ENCODE measurements at regions not wholly inside any gene's neighbourhood (a gene's known extent, or its start where the extent isn't known, plus 50 kb on each side); places are given as distances from the start of the nearest gene placed in this dataset.
A peak's percentile ranks its signal among the peaks of the same experiment; 100 is the strongest.
"Not testable (repeated sequence)": the region's sequence is repeated elsewhere in the genome, so short reads cannot be mapped to it uniquely, and the experiment has no call there.

DNA sequence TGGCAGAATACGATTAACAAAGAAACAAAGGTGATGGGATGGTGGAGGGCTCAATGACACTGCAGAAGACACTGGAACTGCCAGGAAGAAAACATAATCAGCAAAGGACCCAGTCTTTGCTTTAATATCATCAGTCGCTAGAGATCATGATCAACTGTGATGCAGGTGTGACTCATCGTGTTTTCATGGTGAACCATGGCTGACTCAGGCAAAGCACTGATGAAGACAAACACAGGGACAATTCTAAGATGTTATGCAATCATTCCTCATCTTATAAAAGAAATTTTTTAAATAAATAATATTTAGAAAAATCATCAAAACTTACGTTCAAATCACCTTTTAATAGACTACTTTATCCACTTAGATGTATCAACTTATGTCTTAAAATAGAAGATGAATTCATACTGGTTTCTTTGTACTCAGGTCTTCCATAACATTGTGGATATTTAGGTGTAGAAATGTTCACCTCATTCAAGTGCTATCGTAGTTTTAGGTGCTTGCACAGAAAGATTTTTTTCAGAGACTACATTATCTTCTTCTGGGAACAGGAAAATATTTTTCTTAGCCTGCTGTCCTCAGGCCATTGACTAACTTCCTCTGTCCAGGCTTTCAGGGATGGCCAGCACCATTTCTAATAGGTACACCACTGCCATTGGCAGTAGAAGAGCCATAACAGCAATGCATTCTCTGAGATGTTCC is 673.4 kb upstream of the MEF2C start:
- DNase-seq (ENCODE audit: low read depth), result peak; percentile 41

DNA sequence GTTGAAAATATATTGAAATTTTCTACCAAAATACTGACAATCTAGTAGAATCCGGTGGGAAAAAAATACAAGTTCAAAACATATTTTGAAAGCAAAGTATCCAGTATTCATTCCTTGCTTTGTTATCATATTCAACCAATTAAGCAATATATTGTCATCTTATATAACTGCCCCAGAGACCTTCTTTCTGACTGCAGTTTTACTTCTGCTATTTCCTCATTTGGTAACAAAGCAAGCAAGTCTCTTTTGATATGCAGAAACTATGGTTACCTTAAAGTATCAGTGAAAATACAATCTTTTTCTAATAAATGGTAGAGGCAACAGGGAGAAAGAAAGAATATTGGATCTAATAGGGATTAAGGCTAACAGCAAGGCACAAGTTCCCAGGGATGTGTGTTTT is 663.7 kb upstream of the MEF2C start:
- DNase-seq (ENCODE audit: low read depth), result no peak

DNA sequence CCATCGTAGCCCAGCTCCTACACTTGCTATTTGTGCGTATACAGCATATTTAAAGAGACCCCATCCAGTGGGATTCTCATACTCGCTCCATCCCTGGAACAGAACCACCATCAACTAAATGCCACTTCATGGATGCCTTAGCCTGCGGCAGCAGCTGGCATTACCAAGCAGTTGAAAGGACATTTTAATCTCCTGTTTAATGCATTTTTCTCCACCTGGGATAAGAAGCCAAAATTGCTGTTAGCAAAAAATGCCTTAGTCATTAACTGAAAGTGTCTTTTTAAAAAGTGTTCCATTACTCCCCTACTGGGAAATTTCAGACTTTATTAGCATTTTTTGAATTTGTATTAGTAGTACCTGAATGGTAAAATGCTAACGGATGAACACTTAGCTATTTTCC is 662.6 kb upstream of the MEF2C start:
- DNase-seq (ENCODE audit: low read depth), result no peak

DNA sequence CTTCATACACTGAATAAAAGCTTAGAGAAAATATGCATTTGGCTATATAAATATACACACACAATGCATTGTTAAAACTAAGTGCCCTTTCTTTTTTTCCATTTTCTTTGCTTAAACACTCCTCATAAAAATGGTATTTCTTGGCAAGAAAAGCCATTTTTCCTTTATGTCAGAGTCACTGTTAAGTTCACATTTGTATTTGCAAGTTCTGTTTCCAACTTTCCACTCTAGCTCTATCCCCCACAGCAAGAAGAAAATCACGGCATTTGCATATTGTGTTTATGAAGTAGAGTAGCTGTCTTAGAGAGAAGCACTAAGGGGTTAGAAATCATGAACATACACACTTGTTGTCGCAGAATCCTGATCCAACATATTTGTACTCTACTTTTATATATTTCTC is 662.1 kb upstream of the MEF2C start:
- no peak for DNase-seq (ENCODE audit: low read depth)

DNA sequence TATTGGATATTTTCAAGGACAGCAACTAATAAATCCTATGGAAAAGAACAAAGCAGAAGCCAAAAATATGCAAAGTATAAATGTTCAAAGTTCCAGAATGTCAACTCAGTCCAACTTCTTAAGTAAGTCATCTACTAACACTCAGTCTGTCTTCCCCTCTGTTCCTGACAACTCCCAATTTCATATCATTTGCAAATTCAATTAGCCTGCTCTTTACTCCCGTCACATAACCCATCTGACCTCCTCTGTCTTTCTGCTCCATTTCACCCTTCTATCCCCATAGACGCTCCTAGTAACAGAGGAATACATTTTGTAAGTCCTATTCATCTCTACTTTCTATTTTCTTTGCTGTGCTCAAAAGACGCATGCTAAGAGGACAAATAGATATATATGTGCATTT is 659.8 kb upstream of the MEF2C start:
- no peak for DNase-seq (ENCODE audit: low read depth)

DNA sequence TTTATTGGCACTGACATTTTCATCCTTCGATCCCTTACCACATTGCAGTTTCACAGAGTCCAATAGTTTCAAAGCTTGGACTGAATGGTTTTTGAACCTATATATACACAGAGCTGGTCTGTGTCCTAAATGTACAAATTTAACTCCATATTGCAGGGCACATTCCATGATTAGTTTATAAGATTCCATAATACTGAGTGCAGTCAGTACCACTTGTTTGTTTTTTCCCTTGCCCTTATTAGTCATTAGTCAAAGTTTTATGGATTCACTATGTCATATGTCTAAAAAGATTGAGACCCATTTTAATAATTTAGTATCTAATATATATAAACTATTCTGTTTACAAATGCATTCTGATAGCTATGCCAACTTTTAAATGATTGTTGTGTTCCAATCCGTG is 654.8 kb upstream of the MEF2C start:
- DNase-seq (ENCODE audit: low read depth), result no peak

DNA sequence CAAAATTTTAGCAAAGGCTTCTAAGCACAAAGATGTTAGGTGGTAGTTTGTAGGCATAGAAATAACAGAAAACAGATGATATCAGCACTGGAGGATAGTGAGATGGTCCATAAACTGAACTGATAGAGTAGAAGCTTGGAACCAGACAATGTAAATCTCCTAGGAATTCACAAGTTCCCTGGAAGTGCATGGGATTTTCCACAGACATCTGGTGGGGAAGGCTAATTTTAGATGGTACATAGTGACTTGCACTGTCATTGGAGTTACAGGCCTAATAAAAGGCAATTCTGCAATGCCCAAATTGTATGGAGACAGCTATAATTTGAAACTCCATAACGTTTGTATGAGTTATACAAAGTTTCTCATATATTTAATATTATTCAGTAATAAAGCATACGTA is 653.0 kb upstream of the MEF2C start:
- no peak for DNase-seq (ENCODE audit: low read depth)

DNA sequence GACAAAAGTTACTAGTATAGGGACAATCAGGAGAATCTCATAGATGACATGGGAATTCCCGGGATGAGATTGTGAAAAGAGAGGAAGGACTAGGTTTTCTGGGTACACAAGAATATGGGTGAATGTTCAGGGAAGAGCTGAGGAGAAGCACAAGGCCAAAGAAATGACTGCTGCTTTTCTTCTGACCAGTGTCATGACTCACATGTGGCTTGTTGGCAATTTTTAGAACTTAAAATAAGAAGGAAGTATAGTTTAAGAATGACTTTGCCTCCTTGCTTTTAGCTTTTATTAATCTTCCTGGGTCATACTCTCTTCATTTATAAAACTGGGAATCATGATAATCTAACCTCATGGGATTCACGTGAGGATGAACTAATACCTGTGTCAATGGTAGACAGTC is 652.4 kb upstream of the MEF2C start:
- no peak for DNase-seq (ENCODE audit: low read depth)

DNA sequence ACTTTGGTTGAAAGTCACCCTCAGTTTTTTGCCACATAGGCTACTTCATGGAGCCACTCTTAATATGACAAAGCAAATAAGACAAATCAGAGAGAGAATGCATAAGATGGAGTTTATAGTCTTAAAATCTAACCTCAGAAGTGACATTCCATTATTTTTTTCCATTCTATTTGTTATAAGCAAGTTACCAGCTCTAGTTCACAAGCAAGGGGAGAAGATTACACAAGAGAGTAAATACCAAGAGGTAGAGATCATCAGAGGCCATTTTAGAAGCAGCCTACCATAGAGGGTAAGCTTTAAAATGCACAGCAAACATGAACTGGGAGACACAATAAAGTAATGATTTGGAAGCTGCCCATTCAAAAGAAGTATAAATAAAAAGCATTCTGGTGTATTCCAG is 651.3 kb upstream of the MEF2C start:
- DNase-seq (ENCODE audit: low read depth), result no peak

DNA sequence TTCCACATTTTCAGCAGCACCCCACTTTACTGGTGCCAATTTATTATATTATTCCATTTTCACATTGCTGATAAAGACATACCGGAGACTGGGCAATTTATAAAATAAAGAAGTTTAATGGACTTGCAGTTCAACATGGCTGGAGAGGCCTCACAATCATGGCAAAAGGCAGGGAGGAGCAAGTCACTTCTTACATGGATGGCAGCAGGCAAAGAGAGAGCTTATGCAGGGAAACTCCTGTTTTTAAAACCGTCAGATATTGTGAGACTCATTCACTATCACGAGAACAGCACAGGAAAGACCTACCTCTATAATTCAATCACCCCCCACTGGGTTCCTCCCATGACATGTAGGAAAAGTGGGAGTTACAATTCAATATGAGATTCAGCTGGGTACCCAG is 641.8 kb upstream of the MEF2C start:
- no peak for DNase-seq (ENCODE audit: low read depth)

DNA sequence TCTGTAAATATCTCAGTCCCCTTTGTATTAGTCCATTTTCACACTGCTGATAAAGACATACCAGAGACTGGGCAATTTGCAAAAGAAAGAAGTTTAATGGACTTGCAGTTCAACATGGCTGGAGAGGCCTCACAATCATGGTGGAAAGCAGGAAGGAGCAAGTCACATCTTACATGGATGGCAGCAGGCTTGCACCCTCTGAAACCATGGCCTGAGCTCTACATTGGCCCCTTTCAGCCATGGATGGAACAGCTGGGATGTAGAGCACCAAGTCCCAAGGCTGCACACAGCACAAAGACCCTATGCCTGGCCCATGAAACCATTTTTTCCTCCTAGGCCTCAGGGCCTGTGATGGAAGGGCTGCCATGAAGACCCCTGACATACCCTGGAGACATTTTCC is 640.9 kb upstream of the MEF2C start:
- not testable (repeated sequence) for DNase-seq (ENCODE audit: low read depth)

DNA sequence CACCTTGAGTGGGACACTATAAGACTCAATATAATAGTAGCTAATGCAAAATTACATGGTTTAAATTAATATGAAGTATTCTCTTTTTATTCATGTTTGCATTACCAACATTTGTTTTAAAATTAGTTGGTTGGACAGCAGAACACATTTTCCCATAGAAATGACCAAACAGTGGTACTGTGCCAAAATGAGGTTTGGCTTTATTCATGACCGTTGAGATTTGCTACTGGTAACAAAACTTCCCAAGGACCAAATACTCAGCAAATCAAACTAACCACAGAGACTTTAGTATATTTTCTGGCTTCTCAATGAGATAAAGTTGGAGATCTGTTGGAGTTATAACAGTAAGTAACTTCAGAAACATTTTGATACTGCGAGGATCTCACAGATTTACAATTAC is 637.8 kb upstream of the MEF2C start:
- DNase-seq (ENCODE audit: low read depth), result no peak

DNA sequence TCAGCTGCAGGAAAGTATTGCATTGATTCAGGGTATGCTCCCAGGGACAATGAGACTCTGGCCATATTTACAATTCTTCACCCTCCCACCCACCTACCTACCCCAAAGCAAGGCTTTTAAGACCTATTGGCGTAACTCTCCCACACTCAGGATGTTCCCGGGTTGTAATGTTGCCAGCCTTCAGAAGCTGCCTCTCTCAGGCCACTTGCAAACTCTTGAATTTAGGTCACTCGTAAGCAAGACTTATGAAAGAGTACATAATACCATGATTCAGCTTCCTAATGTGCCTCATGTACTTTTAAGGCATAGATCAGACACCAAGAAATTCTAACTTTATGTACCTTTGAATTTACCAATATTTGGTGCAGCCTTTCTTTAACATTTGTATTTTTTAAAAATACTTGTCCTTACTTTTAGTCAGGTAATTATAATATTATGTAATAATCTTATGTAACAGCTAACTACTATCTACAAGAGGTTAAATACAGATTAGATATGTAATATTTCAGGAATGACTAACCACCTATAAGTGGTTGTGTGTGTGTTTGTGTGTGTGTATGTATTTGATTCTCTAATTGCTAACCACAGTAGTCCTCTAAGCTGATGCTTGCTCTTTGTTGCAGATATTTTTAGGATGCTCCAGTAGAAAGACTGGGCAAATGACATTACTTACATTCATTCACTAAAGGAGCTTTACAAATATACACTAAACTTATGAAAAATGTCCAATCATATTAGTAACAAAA is 630.5 kb upstream of the MEF2C start:
- no peak for DNase-seq (ENCODE audit: low read depth)

DNA sequence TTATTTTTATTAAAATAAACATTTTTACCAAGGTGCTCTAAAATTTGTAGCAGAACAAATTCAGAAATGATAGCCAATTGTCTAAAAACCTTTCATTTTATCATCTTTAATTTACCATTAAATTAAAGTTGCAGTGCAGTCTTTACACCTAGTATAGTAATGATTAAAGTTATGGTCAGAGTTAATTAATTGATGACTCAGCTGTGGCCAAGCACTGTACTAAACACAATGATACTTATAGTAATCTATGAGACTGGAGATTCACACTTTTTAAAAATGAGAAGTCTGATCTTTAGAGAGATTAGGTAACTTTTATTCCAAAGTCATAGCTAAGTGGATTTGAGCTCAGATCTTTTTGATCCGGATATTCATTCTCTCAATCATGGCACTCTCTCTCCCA is 621.1 kb upstream of the MEF2C start:
- DNase-seq (ENCODE audit: low read depth), result no peak

DNA sequence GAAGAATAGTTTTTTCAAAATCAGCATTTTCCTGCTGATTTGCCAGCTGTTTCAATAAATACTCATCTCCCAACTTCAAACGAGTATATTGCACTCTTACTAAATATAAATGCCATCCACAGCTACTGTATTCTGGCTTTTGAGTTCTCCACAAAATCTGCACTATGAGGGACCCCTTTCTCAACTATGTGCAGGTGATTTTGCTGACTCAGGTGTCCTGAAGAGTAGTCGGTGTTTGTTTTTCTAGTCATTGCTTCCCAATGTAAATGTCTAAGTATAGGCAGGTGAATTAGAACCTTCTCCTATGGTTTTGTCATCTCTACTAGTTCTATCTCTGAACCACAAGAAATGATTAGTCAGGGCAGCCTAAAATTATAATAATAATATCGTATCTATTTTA is 616.8 kb upstream of the MEF2C start:
- DNase-seq (ENCODE audit: low read depth), result no peak

DNA sequence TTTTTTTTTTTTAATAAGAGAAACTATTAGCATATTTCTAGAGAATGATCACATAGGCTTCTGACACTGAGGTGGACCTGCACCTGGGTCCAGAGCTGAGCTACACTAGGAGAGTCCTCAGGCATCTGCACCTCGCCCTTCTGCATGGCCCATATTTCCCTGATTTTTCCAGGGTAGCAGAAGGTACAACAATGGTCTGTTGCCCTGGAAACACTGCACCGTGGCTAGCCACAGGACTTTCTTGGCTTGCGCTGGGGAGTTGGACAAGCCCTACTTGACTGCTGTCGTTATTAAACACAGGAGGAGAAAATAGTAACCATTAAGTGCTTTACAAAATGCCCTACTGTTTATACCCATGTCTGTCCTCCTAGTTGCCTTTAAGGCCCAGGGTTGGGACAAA is 615.7 kb upstream of the MEF2C start:
- DNase-seq (ENCODE audit: low read depth), result no peak

DNA sequence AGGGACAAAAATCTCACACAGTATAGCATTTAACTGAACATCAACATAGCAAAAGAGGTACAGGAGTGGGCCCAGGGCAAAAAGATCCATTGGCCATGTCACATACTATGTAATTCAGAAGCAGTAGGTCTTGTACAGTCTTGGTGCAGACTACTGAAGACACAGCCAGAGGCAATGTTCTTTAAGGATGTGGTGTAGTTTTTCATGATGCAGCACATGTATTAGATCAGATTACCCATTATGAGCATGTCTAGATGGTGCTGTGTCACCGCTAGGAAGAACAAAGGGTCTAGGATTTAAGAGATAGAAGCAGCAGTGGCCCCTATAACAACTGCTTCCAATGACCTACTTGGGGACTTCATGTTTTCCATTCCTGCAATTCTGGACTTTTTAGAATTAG is 610.4 kb upstream of the MEF2C start:
- DNase-seq (ENCODE audit: low read depth), result no peak

DNA sequence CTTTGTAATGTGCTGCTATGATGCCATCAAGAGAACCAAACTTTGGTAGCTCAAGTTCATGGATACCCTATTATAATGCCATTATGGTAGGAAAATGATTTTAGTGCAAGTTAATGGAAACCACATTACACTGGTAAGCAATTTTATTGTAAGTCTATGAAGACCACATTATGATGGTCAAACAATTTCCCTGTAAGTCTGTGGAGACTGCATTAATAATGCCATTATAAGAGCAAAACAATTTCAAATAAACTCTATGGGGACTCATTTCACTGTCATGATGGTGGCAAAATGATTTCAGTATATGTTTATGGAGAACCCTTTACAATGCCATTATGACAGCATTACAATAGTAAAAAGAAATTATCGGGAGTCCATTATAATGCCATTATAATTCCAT is 602.0 kb upstream of the MEF2C start:
- DNase-seq (ENCODE audit: low read depth), result no peak

DNA sequence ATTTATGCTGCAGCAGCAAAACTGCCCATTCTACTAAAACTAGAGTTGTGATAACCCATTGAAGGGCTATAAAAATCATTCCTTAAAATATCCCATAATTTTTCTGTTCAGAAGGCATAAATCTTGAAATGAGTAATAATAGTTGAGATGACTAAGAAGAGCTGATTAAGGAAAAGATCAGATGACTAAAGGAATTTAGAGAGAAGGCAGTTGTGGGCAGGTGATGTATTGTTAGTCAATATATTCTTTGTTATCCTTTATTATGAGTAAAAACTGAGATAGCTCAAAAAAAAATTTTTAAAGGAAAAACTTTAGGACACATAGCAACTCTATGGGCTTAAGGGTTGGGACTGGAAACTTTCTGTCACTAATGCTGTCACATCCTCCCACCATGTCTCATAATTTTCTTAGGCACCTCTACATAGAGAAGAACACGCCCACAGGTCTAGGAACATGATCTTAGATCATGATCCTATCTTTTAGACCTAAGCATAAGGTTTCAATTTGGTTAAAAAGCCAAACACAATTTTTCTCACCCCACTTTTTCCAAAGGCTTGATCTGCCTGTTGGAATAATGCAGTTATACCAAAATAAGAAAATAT is 597.5 kb upstream of the MEF2C start:
- DNase-seq (ENCODE audit: low read depth), result no peak

DNA sequence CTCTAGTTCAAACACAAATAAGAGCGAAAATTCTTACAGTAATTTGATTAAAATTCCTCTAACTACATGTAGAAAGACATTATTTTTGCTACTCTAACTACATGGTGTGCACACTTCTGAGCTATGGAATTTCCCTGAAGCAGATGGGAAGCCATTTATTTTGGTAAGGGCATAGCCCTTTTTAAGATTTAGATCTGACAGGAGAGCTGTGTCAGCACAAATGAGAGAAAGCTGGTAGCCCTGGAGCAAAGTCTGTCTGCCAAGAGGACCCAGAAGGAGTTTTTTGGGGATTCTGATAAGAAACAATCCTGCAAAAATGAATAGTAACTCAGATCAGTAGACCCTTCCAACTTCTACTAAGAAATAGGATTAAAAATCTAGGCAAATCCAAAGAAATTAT is 595.9 kb upstream of the MEF2C start:
- no peak for DNase-seq (ENCODE audit: low read depth)

DNA sequence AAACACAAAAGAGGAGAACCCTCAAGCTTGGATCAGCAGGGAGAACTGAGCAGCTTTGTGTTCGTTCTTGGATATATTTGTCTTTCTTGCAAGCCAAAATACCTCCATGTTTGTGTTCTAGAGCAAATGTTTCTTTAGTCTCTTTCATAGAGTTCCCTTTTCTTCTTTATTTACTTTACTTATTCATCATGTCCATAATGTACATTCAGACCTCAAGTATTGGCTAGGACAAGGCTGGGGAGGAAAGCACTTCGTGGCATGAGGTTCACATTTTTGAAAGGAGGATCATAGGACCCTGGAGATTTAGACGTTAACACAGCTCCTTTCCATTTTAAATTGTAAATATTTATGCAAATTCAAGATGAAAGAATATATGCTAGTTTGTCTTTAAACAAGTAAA is 590.2 kb upstream of the MEF2C start:
- DNase-seq (ENCODE audit: low read depth), result no peak

DNA sequence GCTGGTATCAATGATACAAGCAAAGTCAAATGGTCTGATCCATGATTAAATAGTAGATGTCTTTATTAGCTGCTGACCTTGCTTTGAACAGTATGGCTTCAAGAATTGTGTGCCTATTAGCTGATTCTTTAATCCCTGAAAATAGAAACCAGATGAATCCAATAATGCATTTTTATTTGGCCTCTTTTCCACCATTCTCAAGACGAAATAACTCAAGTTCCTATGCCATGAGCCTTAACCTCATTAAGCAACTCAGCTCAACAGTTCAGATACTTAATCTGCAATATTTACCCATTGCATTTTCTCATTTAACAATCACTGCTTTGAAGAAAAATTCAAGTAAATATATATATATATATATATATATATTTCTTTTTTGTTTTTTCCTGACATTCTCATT is 588.6 kb upstream of the MEF2C start:
- DNase-seq (ENCODE audit: low read depth), result no peak

DNA sequence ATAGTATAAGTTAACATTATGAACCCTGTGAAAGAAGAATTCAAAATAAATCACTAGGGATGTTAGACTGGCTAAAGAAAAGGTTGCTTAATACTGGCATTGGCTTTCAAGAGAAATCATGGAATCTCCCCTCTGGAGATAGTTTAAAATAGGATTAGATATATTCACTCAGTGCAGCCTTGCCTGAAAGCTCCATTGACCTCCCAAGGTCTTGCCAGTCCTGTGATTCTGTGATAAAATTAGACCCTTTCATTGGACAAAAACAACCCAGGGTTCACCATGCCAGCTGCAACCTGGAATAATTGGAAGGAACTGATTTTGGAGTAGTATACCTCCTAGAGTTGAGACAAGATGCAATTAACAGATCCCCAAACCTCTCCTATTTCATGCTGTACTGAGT is 588.1 kb upstream of the MEF2C start:
- no peak for DNase-seq (ENCODE audit: low read depth)

DNA sequence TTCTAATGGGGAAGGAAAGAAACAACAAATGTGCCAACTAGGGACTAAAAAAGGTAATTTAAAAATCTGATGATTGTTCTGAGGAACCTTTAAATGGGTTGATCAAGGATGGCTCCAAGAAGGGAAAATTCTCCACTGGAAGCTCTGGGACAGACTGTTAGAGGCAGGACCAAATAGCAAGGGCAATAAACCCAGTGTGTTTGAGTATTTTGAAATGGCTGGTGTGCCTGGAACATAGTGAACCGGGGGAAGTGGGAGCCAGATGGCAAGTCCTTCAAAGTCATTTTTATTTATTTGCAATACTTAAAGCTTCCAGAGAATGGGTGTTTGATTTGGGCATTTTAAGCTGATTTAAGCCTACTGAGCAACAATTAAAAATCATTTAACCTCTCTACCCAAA is 587.7 kb upstream of the MEF2C start:
- DNase-seq (ENCODE audit: low read depth), result no peak

Data from HS-27A (cell line).